ENCODE measurements at regions not wholly inside any gene's neighbourhood (a gene's known extent, or its start where the extent isn't known, plus 50 kb on each side); places are given as distances from the start of the nearest gene placed in this dataset.
"Not testable (repeated sequence)": the region's sequence is repeated elsewhere in the genome, so short reads cannot be mapped to it uniquely, and the experiment has no call there.

DNA sequence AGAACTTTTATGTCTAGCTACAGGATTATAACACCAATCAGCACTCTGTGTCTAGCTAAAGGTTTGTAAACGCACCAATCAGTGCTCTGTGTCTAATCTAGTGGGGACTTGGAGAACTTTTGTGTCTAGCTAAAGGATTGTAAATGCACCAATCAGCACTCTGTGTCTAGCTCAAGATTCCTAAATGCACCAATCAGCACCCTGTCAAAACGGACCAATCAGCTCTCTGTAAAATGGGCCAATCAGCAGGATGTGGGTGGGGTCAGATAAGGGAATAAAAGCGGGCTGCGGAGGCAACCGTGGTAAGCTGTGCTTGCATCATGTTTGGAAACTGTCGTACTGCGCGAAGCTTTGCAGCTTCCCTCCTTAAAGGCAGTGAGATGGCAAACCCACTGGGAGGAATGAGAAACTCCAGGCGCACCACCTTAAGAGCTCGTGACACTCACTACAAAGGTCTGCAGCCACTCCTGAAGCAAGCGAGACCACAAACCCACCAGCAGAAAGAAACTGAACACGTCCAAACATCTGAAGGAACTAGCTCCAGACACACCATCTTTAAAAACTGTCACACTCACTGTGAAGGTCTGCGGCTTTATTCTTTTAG, 112.1 kb upstream of the DUSP22 start:
- DNase-seq (ENCODE audit: low read depth, low spot score); H3K27me3 ChIP-seq (ENCODE audit: control insufficient read depth, insufficient read depth, low read length); in situ Hi-C loops (cut with HindIII; ENCODE audit: low pct_unique_long_range_greater_than_20kb, low sequenced_read_pairs); H3K36me3 ChIP-seq (ENCODE audit: control insufficient read depth, insufficient read depth, low read length); H3K9me3 ChIP-seq (ENCODE audit: control insufficient read depth, insufficient read depth, low read depth, low read length); intact Hi-C loops (cut with micrococcal nuclease; ENCODE audit: unreplicated experiment); BruUV-seq (replicated peaks); H3K27ac ChIP-seq (ENCODE audit: low read length); POLR2A ChIA-PET; ATAC-seq; H3K4me1 ChIP-seq (ENCODE audit: control insufficient read depth, insufficient read depth, low read length); H3K4me3 ChIP-seq (ENCODE audit: low read depth in 2 of 2, low read length in 2 of 2): not testable (repeated sequence)
- CTCF ChIA-PET = interaction anchor here (0.7 kb wide), 1 partner anchor 450 kb away, joined by 3 read pairs; no protein-coding TSS in a partner anchor

DNA sequence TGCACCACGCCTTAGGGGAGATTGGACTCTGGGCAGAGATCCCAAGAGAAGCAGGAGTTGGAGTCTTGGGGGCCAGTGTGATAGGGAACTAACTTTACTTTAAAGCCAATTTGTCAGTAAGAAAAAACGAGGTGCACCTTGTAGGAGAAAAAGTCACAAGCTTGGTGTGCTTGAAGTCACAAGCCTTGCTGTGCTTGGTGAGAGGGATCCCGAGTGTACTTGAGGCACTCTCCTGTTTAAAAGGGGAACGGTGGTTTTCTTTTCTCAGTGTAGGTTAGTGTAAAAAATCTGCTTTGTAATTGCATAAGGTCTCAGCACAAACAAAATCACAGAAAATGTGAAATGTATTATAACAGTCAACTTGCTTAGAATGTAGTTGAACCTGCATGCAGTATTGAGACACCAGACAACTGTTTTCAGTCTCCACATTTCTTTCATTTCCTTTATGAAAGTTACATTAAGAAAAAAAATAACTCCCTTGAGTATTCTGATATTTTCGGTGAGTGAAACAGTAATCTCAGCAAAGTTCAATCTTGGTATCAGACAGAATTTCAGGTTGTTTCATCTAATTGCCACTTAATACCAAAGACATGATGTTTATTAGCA, 111.1 kb upstream of the DUSP22 start:
- intact Hi-C loops (cut with micrococcal nuclease; ENCODE audit: unreplicated experiment) = no loop called here
- Histone ChIP-seq H3K4me1 (ENCODE audit: control insufficient read depth, insufficient read depth, low read length) (no peaks in the 10 kb centered on the region), H3K27me3 (ENCODE audit: control insufficient read depth, insufficient read depth, low read length) (no peaks in the 10 kb centered on the region; the same call in 1 of the 2 replicates), H3K4me3 (ENCODE audit: low read depth in 2 of 2, low read length in 2 of 2) (no peak overlapping the region), H3K36me3 (ENCODE audit: control insufficient read depth, insufficient read depth, low read length) (no peaks in the 10 kb centered on the region), H3K9me3 (ENCODE audit: control insufficient read depth, insufficient read depth, low read depth, low read length) (no peaks in the 10 kb centered on the region), H3K27ac (ENCODE audit: low read length) (no peak overlapping the region)
- CTCF ChIA-PET = no interaction called here
- in situ Hi-C loops (cut with HindIII; ENCODE audit: low pct_unique_long_range_greater_than_20kb, low sequenced_read_pairs) = no loop called here
- POLR2A ChIA-PET = no interaction called here
- BruUV-seq (replicated peaks) = no TSS peak
- no peak for DNase-seq (ENCODE audit: low read depth, low spot score)
- no peak for TF ChIP-seq SIN3A (IDR thresholded peaks at IDR 0.05; ENCODE audit: borderline replicate concordance, insufficient read depth, low read depth, low read length)
- TF ChIP-seq, protein P1, sequence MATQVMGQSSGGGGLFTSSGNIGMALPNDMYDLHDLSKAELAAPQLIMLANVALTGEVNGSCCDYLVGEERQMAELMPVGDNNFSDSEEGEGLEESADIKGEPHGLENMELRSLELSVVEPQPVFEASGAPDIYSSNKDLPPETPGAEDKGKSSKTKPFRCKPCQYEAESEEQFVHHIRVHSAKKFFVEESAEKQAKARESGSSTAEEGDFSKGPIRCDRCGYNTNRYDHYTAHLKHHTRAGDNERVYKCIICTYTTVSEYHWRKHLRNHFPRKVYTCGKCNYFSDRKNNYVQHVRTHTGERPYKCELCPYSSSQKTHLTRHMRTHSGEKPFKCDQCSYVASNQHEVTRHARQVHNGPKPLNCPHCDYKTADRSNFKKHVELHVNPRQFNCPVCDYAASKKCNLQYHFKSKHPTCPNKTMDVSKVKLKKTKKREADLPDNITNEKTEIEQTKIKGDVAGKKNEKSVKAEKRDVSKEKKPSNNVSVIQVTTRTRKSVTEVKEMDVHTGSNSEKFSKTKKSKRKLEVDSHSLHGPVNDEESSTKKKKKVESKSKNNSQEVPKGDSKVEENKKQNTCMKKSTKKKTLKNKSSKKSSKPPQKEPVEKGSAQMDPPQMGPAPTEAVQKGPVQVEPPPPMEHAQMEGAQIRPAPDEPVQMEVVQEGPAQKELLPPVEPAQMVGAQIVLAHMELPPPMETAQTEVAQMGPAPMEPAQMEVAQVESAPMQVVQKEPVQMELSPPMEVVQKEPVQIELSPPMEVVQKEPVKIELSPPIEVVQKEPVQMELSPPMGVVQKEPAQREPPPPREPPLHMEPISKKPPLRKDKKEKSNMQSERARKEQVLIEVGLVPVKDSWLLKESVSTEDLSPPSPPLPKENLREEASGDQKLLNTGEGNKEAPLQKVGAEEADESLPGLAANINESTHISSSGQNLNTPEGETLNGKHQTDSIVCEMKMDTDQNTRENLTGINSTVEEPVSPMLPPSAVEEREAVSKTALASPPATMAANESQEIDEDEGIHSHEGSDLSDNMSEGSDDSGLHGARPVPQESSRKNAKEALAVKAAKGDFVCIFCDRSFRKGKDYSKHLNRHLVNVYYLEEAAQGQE (IDR thresholded peaks at IDR 0.05; ENCODE audit: insufficient read depth in 1 of 2, low read depth in 2 of 2, low read length in 1 of 2) = no peak
- TF ChIP-seq, protein P2, sequence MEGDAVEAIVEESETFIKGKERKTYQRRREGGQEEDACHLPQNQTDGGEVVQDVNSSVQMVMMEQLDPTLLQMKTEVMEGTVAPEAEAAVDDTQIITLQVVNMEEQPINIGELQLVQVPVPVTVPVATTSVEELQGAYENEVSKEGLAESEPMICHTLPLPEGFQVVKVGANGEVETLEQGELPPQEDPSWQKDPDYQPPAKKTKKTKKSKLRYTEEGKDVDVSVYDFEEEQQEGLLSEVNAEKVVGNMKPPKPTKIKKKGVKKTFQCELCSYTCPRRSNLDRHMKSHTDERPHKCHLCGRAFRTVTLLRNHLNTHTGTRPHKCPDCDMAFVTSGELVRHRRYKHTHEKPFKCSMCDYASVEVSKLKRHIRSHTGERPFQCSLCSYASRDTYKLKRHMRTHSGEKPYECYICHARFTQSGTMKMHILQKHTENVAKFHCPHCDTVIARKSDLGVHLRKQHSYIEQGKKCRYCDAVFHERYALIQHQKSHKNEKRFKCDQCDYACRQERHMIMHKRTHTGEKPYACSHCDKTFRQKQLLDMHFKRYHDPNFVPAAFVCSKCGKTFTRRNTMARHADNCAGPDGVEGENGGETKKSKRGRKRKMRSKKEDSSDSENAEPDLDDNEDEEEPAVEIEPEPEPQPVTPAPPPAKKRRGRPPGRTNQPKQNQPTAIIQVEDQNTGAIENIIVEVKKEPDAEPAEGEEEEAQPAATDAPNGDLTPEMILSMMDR (IDR thresholded peaks at IDR 0.05) = no peak
- TF ChIP-seq TCF7L2 (IDR thresholded peaks at IDR 0.05; ENCODE audit: low read depth, low read length) = no peak
- no peak for TF ChIP-seq POLR2AphosphoS5 (IDR thresholded peaks at IDR 0.05; ENCODE audit: low read depth, low read length)
- ATAC-seq = no peak

DNA sequence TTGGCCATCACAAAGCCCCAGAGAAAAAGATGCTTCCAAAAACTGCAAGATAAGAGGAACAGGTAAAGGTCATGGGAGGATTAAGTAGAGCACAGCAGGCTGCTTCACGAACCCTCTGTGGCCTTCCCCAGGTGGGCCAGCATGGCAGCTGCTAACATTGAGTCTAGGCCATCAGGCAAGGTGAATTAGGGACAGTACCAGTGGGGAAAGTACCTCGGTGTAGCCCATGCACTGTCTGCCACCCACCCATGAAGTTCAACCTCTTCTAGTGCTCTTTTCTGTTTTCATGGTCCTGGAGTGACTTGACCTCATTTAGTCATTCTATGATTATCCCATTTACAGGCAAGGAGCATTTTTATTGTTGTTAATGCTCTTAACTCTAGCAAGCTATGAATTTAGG, 108.6 kb upstream of the DUSP22 start:
- no peak for TF ChIP-seq TCF7L2 (IDR thresholded peaks at IDR 0.05; ENCODE audit: low read depth, low read length)
- TF ChIP-seq, protein P2 (IDR thresholded peaks at IDR 0.05) = no peak
- Histone ChIP-seq H3K36me3 (ENCODE audit: control insufficient read depth, insufficient read depth, low read length) (no peaks in the 10 kb centered on the region), H3K27me3 (ENCODE audit: control insufficient read depth, insufficient read depth, low read length) (no peaks in the 10 kb centered on the region; the same call in 1 of the 2 replicates), H3K27ac (ENCODE audit: low read length) (no peak overlapping the region), H3K4me3 (ENCODE audit: low read depth in 2 of 2, low read length in 2 of 2) (no peak overlapping the region), H3K4me1 (ENCODE audit: control insufficient read depth, insufficient read depth, low read length) (no peaks in the 10 kb centered on the region; the same call in 1 of the 2 replicates), H3K9me3 (ENCODE audit: control insufficient read depth, insufficient read depth, low read depth, low read length) (no peaks in the 10 kb centered on the region)
- intact Hi-C loops (cut with micrococcal nuclease; ENCODE audit: unreplicated experiment) (no loop called here), in situ Hi-C loops (cut with HindIII; ENCODE audit: low pct_unique_long_range_greater_than_20kb, low sequenced_read_pairs) (no loop called here)
- ATAC-seq (no peak), DNase-seq (ENCODE audit: low read depth, low spot score) (no peak)
- ChIA-PET POLR2A (no interaction called here), CTCF (no interaction called here)
- BruUV-seq (replicated peaks) = no TSS peak

All from Panc1 (cell line).